MM.1S (cell line): ENCODE measurements at regions not wholly inside any gene's neighbourhood (a gene's known extent, or its start where the extent isn't known, plus 50 kb on each side); places are given as distances from the start of the nearest gene placed in this dataset.

Experiments used
- DNase-seq: peaks from one replicate; pipeline ENCODE4 v3.0.0-alpha.2; 2015
- H2AFZ ChIP-seq: fragments of 300-600 bp; sonication (generic); 2 replicates; pipeline ENCODE4 v1.6.0; 2016; ENCODE audit warnings: antibody characterized with exemption, low read length
- H3F3A ChIP-seq: fragments of 300-600 bp; sonication (generic); 2 replicates; pipeline ENCODE4 v1.6.1; 2016; ENCODE audit warnings: mild to moderate bottlenecking, antibody characterized with exemption, low read length, moderate library complexity, mixed read lengths; ENCODE audit not compliant: insufficient read depth
- H3K27ac ChIP-seq: fragments of 300-600 bp; sonication (generic); 2 replicates; pipeline ENCODE4 v1.5.1; 2016; ENCODE audit warnings: mild to moderate bottlenecking, low read length
- H3K27me3 ChIP-seq: fragments of 300-600 bp; sonication (generic); replicated peaks from 2 replicates; pipeline ENCODE4 v1.6.0; 2016; ENCODE audit warnings: low read length; ENCODE audit not compliant: insufficient read depth
- H3K36me3 ChIP-seq: fragments of 300-600 bp; sonication (generic); replicated peaks from 2 replicates; pipeline ENCODE4 v1.6.1; 2016; ENCODE audit warnings: mild to moderate bottlenecking, low read length, mixed read lengths; ENCODE audit not compliant: insufficient read depth
- H3K4me1 ChIP-seq: fragments of 300-600 bp; sonication (generic); 2 replicates; pipeline ENCODE4 v1.6.1; 2016; ENCODE audit warnings: low read length, mixed read lengths
- H3K4me2 ChIP-seq: fragments of 300-600 bp; sonication (generic); 2 replicates; pipeline ENCODE4 v1.6.0; 2016; ENCODE audit warnings: low read depth, low read length
- H3K4me3 ChIP-seq: fragments of 300-600 bp; sonication (generic); 2 replicates; pipeline ENCODE4 v1.5.1; 2016; ENCODE audit warnings: low read length, mixed read lengths
- H3K79me2 ChIP-seq: fragments of 300-600 bp; sonication (generic); 2 replicates; pipeline ENCODE4 v1.6.1; 2016; ENCODE audit warnings: mixed run types, low read length, mixed read lengths
- H3K9ac ChIP-seq: fragments of 300-600 bp; sonication (generic); 2 replicates; pipeline ENCODE4 v1.6.1; 2016; ENCODE audit warnings: low read length, mixed read lengths
- H3K9me2 ChIP-seq: fragments of 300-600 bp; sonication (generic); replicated peaks from 2 replicates; pipeline ENCODE4 v1.6.1; 2016; ENCODE audit warnings: mild to moderate bottlenecking, low read length, mixed read lengths; ENCODE audit not compliant: insufficient read depth
- H3K9me3 ChIP-seq: fragments of 300-600 bp; sonication (generic); replicated peaks from 2 replicates; pipeline ENCODE4 v1.6.1; 2016; ENCODE audit warnings: mild to moderate bottlenecking, low read length, mixed read lengths; ENCODE audit not compliant: insufficient read depth
- H4K20me1 ChIP-seq: fragments of 300-600 bp; sonication (generic); 2 replicates; pipeline ENCODE4 v1.6.1; 2016; ENCODE audit warnings: mild to moderate bottlenecking, low read length, moderate library complexity, mixed read lengths; ENCODE audit not compliant: insufficient read depth
- EZH2 ChIP-seq: fragments of 300-600 bp; sonication (generic); optimal IDR thresholded peaks from 2 replicates; pipeline ENCODE3; 2017; ENCODE audit warnings: low read depth, mild to moderate bottlenecking, antibody characterized with exemption, low read length, mixed read lengths
- EZH2phosphoT487 ChIP-seq: fragments of 300-600 bp; sonication (generic); IDR thresholded peaks from 2 replicates; pipeline ENCODE4 v1.6.1; 2018; ENCODE audit warnings: antibody characterized with exemption, low read length
- TF ChIP-seq, protein P1 (sequence below): fragments of 300-600 bp; sonication (generic); IDR thresholded peaks from 2 replicates; pipeline ENCODE4 v1.5.1; 2016; ENCODE audit warnings: antibody characterized with exemption, low read length, mixed read lengths

DNA sequence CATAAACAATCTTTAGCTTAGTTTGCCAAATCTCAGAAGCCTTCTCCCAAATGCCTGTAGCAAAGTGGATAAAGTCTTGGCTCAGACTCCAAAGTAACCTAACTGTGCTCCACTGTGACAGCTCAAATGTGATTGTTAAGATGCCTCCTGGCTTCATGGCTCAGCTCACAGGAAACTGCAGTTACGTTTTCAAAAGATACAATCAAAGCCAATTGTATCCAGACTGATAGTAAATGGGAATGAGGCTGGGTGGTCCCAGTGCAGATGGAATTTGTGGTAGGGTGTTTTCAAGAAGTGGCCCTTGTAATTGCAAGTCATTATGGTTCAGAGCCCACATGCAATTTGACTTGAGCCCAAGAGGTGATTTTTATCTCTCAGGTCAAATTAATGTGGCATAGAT lies 151.2 kb upstream of the TAB2 start:
- no peak for DNase-seq
- Histone ChIP-seq H3K4me1 (no peaks in the 10 kb centered on the region), H3K9me2 (no peaks in the 10 kb centered on the region), H3K79me2 (no peaks in the 10 kb centered on the region), H2AFZ (no peak overlapping the region), H3K27me3 (no peaks in the 10 kb centered on the region), H3F3A (no peaks in the 10 kb centered on the region), H3K4me2 (no peak overlapping the region), H3K27ac (no peak overlapping the region), H3K36me3 (no peaks in the 10 kb centered on the region), H3K9me3 (no peaks in the 10 kb centered on the region), H3K4me3 (no peak overlapping the region), H3K9ac (no peak overlapping the region), H4K20me1 (no peaks in the 10 kb centered on the region)
- TF ChIP-seq EZH2, result no peak
- TF ChIP-seq, protein P1, sequence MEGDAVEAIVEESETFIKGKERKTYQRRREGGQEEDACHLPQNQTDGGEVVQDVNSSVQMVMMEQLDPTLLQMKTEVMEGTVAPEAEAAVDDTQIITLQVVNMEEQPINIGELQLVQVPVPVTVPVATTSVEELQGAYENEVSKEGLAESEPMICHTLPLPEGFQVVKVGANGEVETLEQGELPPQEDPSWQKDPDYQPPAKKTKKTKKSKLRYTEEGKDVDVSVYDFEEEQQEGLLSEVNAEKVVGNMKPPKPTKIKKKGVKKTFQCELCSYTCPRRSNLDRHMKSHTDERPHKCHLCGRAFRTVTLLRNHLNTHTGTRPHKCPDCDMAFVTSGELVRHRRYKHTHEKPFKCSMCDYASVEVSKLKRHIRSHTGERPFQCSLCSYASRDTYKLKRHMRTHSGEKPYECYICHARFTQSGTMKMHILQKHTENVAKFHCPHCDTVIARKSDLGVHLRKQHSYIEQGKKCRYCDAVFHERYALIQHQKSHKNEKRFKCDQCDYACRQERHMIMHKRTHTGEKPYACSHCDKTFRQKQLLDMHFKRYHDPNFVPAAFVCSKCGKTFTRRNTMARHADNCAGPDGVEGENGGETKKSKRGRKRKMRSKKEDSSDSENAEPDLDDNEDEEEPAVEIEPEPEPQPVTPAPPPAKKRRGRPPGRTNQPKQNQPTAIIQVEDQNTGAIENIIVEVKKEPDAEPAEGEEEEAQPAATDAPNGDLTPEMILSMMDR, result no peak
- no peak for TF ChIP-seq EZH2phosphoT487

DNA sequence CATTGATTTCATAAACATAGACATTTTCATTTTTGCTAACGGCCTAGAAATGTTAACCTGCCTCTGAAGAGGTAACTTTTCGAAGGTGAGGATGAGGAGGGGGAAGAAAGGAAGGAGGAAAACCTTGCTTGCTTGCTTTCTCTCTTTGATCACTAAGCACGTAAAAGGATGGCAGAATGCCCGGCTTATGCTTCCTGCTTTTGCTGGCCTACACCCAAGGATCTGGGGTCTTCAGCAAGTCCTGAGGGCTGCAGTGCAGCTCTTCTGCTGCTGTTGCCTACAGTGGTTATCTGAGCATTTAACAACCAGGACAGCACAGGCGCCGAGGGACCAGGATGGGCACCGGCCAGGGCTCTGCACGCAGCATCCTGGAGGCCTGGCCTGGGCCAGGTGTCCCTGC lies 150.8 kb upstream of the TAB2 start:
- Histone ChIP-seq H3K27me3 (no peaks in the 10 kb centered on the region), H3F3A (no peaks in the 10 kb centered on the region), H3K4me2 (no peak overlapping the region), H3K4me3 (no peak overlapping the region), H3K27ac (no peak overlapping the region), H3K36me3 (no peaks in the 10 kb centered on the region), H3K9me3 (no peaks in the 10 kb centered on the region), H2AFZ (no peak overlapping the region), H3K79me2 (no peaks in the 10 kb centered on the region), H3K4me1 (no peaks in the 10 kb centered on the region), H3K9ac (no peak overlapping the region), H4K20me1 (no peaks in the 10 kb centered on the region), H3K9me2 (no peaks in the 10 kb centered on the region)
- no peak for TF ChIP-seq EZH2
- TF ChIP-seq EZH2phosphoT487, result no peak
- TF ChIP-seq, protein P1, result no peak
- DNase-seq, result no peak

DNA sequence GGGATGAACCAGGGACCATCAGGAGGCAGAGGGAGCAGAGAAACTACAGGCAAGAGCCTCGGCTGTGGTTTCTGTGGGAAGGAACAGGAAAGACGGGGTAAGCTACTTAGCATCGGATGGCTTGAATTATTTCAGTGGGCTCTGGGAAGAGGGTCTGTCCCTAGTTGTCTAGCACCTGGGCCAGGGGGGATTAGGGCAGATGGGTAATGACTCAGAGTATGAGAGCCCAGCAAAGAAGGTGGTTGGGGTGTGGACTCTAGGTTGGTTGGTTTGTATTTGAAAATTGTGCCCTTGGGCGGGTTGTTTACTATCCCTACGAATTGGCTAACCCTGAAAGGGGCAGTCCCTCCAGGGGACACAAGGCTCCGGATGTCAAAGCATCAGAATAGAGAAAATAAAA lies 148.5 kb upstream of the TAB2 start:
- H3K79me2 ChIP-seq, result no peaks in the 10 kb centered on the region
- H2AFZ ChIP-seq, result no peak overlapping the region
- no peaks in the 10 kb centered on the region for H3K9me3 ChIP-seq
- no peak overlapping the region for H3K4me3 ChIP-seq
- H3K9ac ChIP-seq, result no peak overlapping the region
- H3K4me2 ChIP-seq, result no peak overlapping the region
- no peak overlapping the region for H3K27ac ChIP-seq
- no peaks in the 10 kb centered on the region for H3K27me3 ChIP-seq
- H3K9me2 ChIP-seq, result no peaks in the 10 kb centered on the region
- no peaks in the 10 kb centered on the region for H3K4me1 ChIP-seq
- no peak for DNase-seq
- H4K20me1 ChIP-seq, result no peaks in the 10 kb centered on the region
- no peaks in the 10 kb centered on the region for H3F3A ChIP-seq
- TF ChIP-seq, protein P1, result no peak
- no peak for TF ChIP-seq EZH2
- TF ChIP-seq EZH2phosphoT487, result no peak
- no peaks in the 10 kb centered on the region for H3K36me3 ChIP-seq
